Nephron (organoid): ENCODE measurements at regions not wholly inside any gene's neighbourhood (a gene's known extent, or its start where the extent isn't known, plus 50 kb on each side); places are given as distances from the start of the nearest gene placed in this dataset.

Experiments used
- H3K27ac Mint-ChIP-seq, 3 experiments: 2 replicates each; pipeline ENCODE4 v1.8.0; 2020; ENCODE audit warnings: mixed read lengths in 3 of 3, mild to moderate bottlenecking in 2 of 3, moderate library complexity in 1 of 3
- H3K27me3 Mint-ChIP-seq: 2 replicates; pipeline ENCODE4 v1.8.0; 2021; ENCODE audit warnings: low read depth, mild to moderate bottlenecking, moderate library complexity, mixed read lengths
- H3K36me3 Mint-ChIP-seq: 2 replicates; pipeline ENCODE4 v1.8.0; 2020; ENCODE audit warnings: low read depth, mixed read lengths
- H3K4me1 Mint-ChIP-seq: 2 replicates; pipeline ENCODE4 v1.8.0; 2020; ENCODE audit warnings: mixed read lengths
- H3K4me3 Mint-ChIP-seq, 3 experiments: 2 replicates each; pipeline ENCODE4 v1.8.0; 2020; ENCODE audit warnings: mild to moderate bottlenecking in 3 of 3, mixed read lengths in 3 of 3, moderate library complexity in 2 of 3
- H3K9me3 Mint-ChIP-seq: 2 replicates; pipeline ENCODE4 v1.8.0; 2020; ENCODE audit warnings: mixed read lengths
- CTCF ChIP-seq, 3 experiments: fragments of 200-600 bp; sonication (generic); IDR thresholded peaks; one replicate each; pipeline ENCODE4 v1.5.0; 2021; ENCODE audit warnings: antibody characterized with exemption in 3 of 3; ENCODE audit not compliant: unreplicated experiment in 3 of 3

GRCh38 chr6:164898412-164898811 lies 411.0 kb downstream of the C6orf118 start:
- Mint-ChIP-seq H3K9me3 (peaks cover 8% of the 10 kb centered on the region), H3K27ac (no peak overlapping the region), H3K27me3 (no peaks in the 10 kb centered on the region), H3K4me1 (peaks cover 4% of the 10 kb centered on the region), H3K36me3 (no peaks in the 10 kb centered on the region), H3K4me3 (no peak overlapping the region)
- TF ChIP-seq CTCF (IDR thresholded peaks at IDR 0.05; ENCODE audit: unreplicated experiment in 3 of 3) = no peak

GRCh38 chr6:164897523-164898235 lies 411.7 kb downstream of the C6orf118 start:
- Mint-ChIP-seq H3K36me3 (no peaks in the 10 kb centered on the region), H3K4me3 (no peak overlapping the region), H3K27me3 (no peaks in the 10 kb centered on the region), H3K27ac (no peak overlapping the region), H3K4me1 (peaks cover 4% of the 10 kb centered on the region), H3K9me3 (peaks cover 8% of the 10 kb centered on the region)
- no peak for TF ChIP-seq CTCF (IDR thresholded peaks at IDR 0.05; ENCODE audit: unreplicated experiment in 3 of 3)

GRCh38 chr6:164889980-164890379 lies 419.4 kb downstream of the C6orf118 start:
- Mint-ChIP-seq H3K36me3 (no peaks in the 10 kb centered on the region), H3K9me3 (no peaks in the 10 kb centered on the region), H3K4me3 (no peak overlapping the region), H3K27me3 (no peaks in the 10 kb centered on the region), H3K4me1 (no peaks in the 10 kb centered on the region), H3K27ac (no peak overlapping the region)
- no peak for TF ChIP-seq CTCF (IDR thresholded peaks at IDR 0.05; ENCODE audit: unreplicated experiment in 3 of 3)

- Mint-ChIP-seq H3K9me3 (no peaks in the 10 kb centered on the region), H3K27me3 (no peaks in the 10 kb centered on the region), H3K4me1 (peaks cover 4% of the 10 kb centered on the region), H3K36me3 (no peaks in the 10 kb centered on the region), H3K4me3 (no peak overlapping the region), H3K27ac (no peak overlapping the region)
- TF ChIP-seq CTCF (IDR thresholded peaks at IDR 0.05; ENCODE audit: unreplicated experiment in 3 of 3) = no peak
These were observed 421.7 kb downstream of the C6orf118 start for GRCh38 chr6:164887660-164888059.

GRCh38 chr6:164882236-164882635 lies 427.2 kb downstream of the C6orf118 start:
- Mint-ChIP-seq H3K36me3 (no peaks in the 10 kb centered on the region), H3K4me3 (no peak overlapping the region), H3K27me3 (no peaks in the 10 kb centered on the region), H3K4me1 (peaks cover 9% of the 10 kb centered on the region), H3K9me3 (no peaks in the 10 kb centered on the region), H3K27ac (no peak overlapping the region)
- TF ChIP-seq CTCF (IDR thresholded peaks at IDR 0.05; ENCODE audit: unreplicated experiment in 3 of 3) = no peak

- Mint-ChIP-seq H3K4me1 (no peaks in the 10 kb centered on the region), H3K27me3 (no peaks in the 10 kb centered on the region), H3K36me3 (no peaks in the 10 kb centered on the region), H3K4me3 (no peak overlapping the region), H3K27ac (no peak overlapping the region), H3K9me3 (peaks cover 10% of the 10 kb centered on the region)
- TF ChIP-seq CTCF (IDR thresholded peaks at IDR 0.05; ENCODE audit: unreplicated experiment in 3 of 3) = no peak
These were observed 437.6 kb downstream of the C6orf118 start for GRCh38 chr6:164871783-164872182.
